Endothelial cell of umbilical vein (primary cell): ENCODE measurements at regions not wholly inside any gene's neighbourhood (a gene's known extent, or its start where the extent isn't known, plus 50 kb on each side); places are given as distances from the start of the nearest gene placed in this dataset.

Experiments used
- EZH2 ChIP-seq: IDR thresholded peaks from 2 replicates; pipeline ENCODE4 v1.6.1; 2012; ENCODE audit warnings: borderline replicate concordance, low read depth, mild to moderate bottlenecking, moderate library complexity, low read length, inconsistent platforms; ENCODE audit not compliant: severe bottlenecking
- MYC ChIP-seq: IDR thresholded peaks from one replicate; pipeline ENCODE4 v1.6.1; 2011; ENCODE audit warnings: mild to moderate bottlenecking, low read depth, low read length
- POLR2A ChIP-seq: IDR thresholded peaks from 2 replicates; pipeline ENCODE4 v1.6.1; 2012; ENCODE audit warnings: low read depth, mild to moderate bottlenecking, control low read depth, low read length
- POLR2AphosphoS5 ChIP-seq: IDR thresholded peaks from 2 replicates; pipeline ENCODE4 v1.6.1; 2012; ENCODE audit warnings: low read depth, mild to moderate bottlenecking, control low read depth, low read length, moderate library complexity; ENCODE audit not compliant: insufficient read depth
- TF ChIP-seq, protein P1 (sequence below), 2 donors: IDR thresholded peaks; 1 replicate in 1 of 2; 2 replicates in 1 of 2; pipeline ENCODE4 v1.5.1; 2011; ENCODE audit warnings: low read length in 2 of 2, mild to moderate bottlenecking in 2 of 2, moderate library complexity in 2 of 2, control low read depth in 1 of 2, inconsistent platforms in 1 of 2, low read depth in 1 of 2; ENCODE audit not compliant: insufficient read depth in 1 of 2; ENCODE audit errors: extremely low read depth in 1 of 2

DNA sequence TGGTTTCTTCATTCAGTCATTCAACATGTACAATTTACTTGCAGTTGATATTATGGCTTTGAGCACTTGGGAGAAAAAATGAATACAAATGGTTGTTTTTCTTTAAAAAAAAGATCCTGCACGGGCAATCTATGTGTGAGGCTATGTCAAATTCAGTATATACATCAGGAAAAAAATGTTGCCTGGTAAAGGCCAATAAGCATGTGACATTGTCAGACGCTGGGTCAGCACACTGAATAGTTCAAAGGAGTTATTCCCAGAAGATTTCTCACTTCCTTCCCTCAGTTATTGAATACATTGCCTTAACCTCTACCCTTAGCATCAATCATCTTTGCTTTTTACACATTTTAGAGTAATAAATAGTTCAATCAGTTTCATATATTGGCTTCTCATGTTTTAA is 319.2 kb downstream of the NUAK1 start:
- TF ChIP-seq EZH2 (no peak), POLR2A (no peak), POLR2AphosphoS5 (no peak), MYC (no peak)
- TF ChIP-seq, protein P1, sequence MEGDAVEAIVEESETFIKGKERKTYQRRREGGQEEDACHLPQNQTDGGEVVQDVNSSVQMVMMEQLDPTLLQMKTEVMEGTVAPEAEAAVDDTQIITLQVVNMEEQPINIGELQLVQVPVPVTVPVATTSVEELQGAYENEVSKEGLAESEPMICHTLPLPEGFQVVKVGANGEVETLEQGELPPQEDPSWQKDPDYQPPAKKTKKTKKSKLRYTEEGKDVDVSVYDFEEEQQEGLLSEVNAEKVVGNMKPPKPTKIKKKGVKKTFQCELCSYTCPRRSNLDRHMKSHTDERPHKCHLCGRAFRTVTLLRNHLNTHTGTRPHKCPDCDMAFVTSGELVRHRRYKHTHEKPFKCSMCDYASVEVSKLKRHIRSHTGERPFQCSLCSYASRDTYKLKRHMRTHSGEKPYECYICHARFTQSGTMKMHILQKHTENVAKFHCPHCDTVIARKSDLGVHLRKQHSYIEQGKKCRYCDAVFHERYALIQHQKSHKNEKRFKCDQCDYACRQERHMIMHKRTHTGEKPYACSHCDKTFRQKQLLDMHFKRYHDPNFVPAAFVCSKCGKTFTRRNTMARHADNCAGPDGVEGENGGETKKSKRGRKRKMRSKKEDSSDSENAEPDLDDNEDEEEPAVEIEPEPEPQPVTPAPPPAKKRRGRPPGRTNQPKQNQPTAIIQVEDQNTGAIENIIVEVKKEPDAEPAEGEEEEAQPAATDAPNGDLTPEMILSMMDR (IDR thresholded peaks at IDR 0.05; ENCODE audit: extremely low read depth in 1 of 2, insufficient read depth in 1 of 2, low read depth in 1 of 2, low read length in 2 of 2): no peak
